ENCODE measurements at regions not wholly inside any gene's neighbourhood (a gene's known extent, or its start where the extent isn't known, plus 50 kb on each side); places are given as distances from the start of the nearest gene placed in this dataset.

GRCh38 chr1:108072776-108073175, 107.8 kb upstream of the VAV3 start:
- ChIA-PET CTCF (no interaction called here), POLR2A (ENCODE audit: unreplicated experiment) (no interaction called here)
- Histone ChIP-seq H2BK20ac (ENCODE audit: low read depth, low read length) (no peak overlapping the region), H4K5ac (ENCODE audit: low read depth, low read length) (no peak overlapping the region), H3K4ac (ENCODE audit: low read depth, low read length) (no peak overlapping the region), H3K27ac (ENCODE audit: insufficient read depth, low read length) (no peak overlapping the region), H2BK5ac (ENCODE audit: low read depth, low read length, poor library complexity, severe bottlenecking) (no peak overlapping the region), H2BK120ac (ENCODE audit: low read depth, low read length) (no peak overlapping the region), H3K79me1 (ENCODE audit: low read depth in 1 of 2, low read length in 2 of 2) (no peaks in the 10 kb centered on the region), H3K9me3 (ENCODE audit: control insufficient read depth, insufficient read depth, low read length) (no peaks in the 10 kb centered on the region), H3K9me1 (ENCODE audit: insufficient read depth, low read length) (no peaks in the 10 kb centered on the region), H2AFZ (replicated peaks; ENCODE audit: low read length, poor library complexity) (no peak overlapping the region), H3K4me2 (ENCODE audit: low read depth, low read length) (no peak overlapping the region), H4K20me1 (ENCODE audit: insufficient read depth, low read length) (no peaks in the 10 kb centered on the region), H3K18ac (ENCODE audit: low read depth, low read length) (no peak overlapping the region), H3K9ac (ENCODE audit: low read depth, low read length) (no peak overlapping the region), H3K27me3 (ENCODE audit: control insufficient read depth, insufficient read depth, low read length) (no peaks in the 10 kb centered on the region), H3K4me1 (ENCODE audit: control insufficient read depth, insufficient read depth, low read length) (no peaks in the 10 kb centered on the region), H3K23ac (ENCODE audit: low read depth, low read length) (no peak overlapping the region), H4K91ac (ENCODE audit: insufficient read depth, low read depth, low read length) (no peak overlapping the region), H3K14ac (replicated peaks; ENCODE audit: low read depth, low read length) (no peak overlapping the region), H4K8ac (ENCODE audit: low read depth in 2 of 2, low read length in 2 of 2) (no peak overlapping the region), H2AK9ac (replicated peaks; ENCODE audit: low read depth, low read length, poor library complexity) (no peak overlapping the region), H2BK15ac (ENCODE audit: low read depth, low read length) (no peak overlapping the region), H3K4me3 (ENCODE audit: insufficient read depth, low read depth, low read length) (no peak overlapping the region), H3K56ac (ENCODE audit: extremely low read depth, insufficient read depth, low read length) (no peak overlapping the region), H2AK5ac (ENCODE audit: low read depth, low read length) (no peak overlapping the region), H3K36me3 (ENCODE audit: control insufficient read depth, insufficient read depth, low read length) (no peaks in the 10 kb centered on the region)
- BruUV-seq (replicated peaks) = no TSS peak
- TF ChIP-seq BHLHE40 (IDR thresholded peaks at IDR 0.05; ENCODE audit: low read depth, low read length) (no peak), CEBPB (IDR thresholded peaks at IDR 0.05; ENCODE audit: low read depth, low read length) (no peak), RFX5 (IDR thresholded peaks at IDR 0.05; ENCODE audit: low read depth, low read length) (no peak), RCOR1 (IDR thresholded peaks at IDR 0.05; ENCODE audit: insufficient replicate concordance, low read length) (no peak), CTCF (conservative IDR thresholded peaks at IDR 0.05; ENCODE audit: low read depth, low read length) (no peak), POLR2A (IDR thresholded peaks at IDR 0.05; ENCODE audit: low read depth, low read length) (no peak), NFE2L2 (IDR thresholded peaks at IDR 0.05; ENCODE audit: low read depth, low read length) (no peak), USF2 (IDR thresholded peaks at IDR 0.05; ENCODE audit: low read depth, low read length) (no peak), MAZ (IDR thresholded peaks at IDR 0.05; ENCODE audit: borderline replicate concordance, low read depth, low read length) (no peak), FOS (IDR thresholded peaks at IDR 0.05; ENCODE audit: low read depth, low read length) (no peak), MXI1 (IDR thresholded peaks at IDR 0.05; ENCODE audit: borderline replicate concordance, low read depth, low read length) (no peak), SMC3 (IDR thresholded peaks at IDR 0.05; ENCODE audit: low read depth, low read length) (no peak), RAD21 (IDR thresholded peaks at IDR 0.05; ENCODE audit: low read length) (no peak), CHD1 (IDR thresholded peaks at IDR 0.05; ENCODE audit: low read depth, low read length) (no peak), MAFK (IDR thresholded peaks at IDR 0.05; ENCODE audit: low read depth, low read length) (no peak)
- TF ChIP-seq, protein P1, sequence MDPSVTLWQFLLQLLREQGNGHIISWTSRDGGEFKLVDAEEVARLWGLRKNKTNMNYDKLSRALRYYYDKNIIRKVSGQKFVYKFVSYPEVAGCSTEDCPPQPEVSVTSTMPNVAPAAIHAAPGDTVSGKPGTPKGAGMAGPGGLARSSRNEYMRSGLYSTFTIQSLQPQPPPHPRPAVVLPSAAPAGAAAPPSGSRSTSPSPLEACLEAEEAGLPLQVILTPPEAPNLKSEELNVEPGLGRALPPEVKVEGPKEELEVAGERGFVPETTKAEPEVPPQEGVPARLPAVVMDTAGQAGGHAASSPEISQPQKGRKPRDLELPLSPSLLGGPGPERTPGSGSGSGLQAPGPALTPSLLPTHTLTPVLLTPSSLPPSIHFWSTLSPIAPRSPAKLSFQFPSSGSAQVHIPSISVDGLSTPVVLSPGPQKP (IDR thresholded peaks at IDR 0.05; ENCODE audit: borderline replicate concordance, low read depth, low read length) = no peak
- no peak for DNase-seq
- in situ Hi-C loops (cut with MboI; ENCODE audit: low sequenced_read_pairs) = no loop called here
- dilution Hi-C loops (cut with HindIII; ENCODE audit: low sequenced_read_pairs, unreplicated experiment) = no loop called here
- intact Hi-C loops (cut with micrococcal nuclease) = no loop called here
- no peak for ATAC-seq (ENCODE audit: low read depth)
- WGBS, 2 experiments (ENCODE audit: extremely low coverage in 2 of 2, insufficient read length in 1 of 2) = no CpG with 5 or more reads among the region's 1 CpG
